ENCODE measurements at regions not wholly inside any gene's neighbourhood (a gene's known extent, or its start where the extent isn't known, plus 50 kb on each side); places are given as distances from the start of the nearest gene placed in this dataset.

GRCh38 chr11:103530257-103530656 lies 421.0 kb downstream of the DYNC2H1 start:
- no peak for DNase-seq

- DNase-seq: no peak
Observed at GRCh38 chr11:103532133-103532788, 423.0 kb downstream of the DYNC2H1 start.

- no peak for DNase-seq
Observed at GRCh38 chr11:103534191-103534590, 425.0 kb downstream of the DYNC2H1 start.

GRCh38 chr11:103534959-103535358 lies 425.7 kb downstream of the DYNC2H1 start:
- DNase-seq: no peak

- DNase-seq: no peak
Observed at GRCh38 chr11:103536335-103536722, 427.1 kb downstream of the DYNC2H1 start.

GRCh38 chr11:103537904-103538502 lies 428.8 kb downstream of the DYNC2H1 start:
- no peak for DNase-seq

GRCh38 chr11:103539166-103539565 lies 429.9 kb downstream of the DYNC2H1 start:
- DNase-seq: no peak

- no peak for DNase-seq
Observed at GRCh38 chr11:103541186-103541795, 432.1 kb downstream of the DYNC2H1 start.

- no peak for DNase-seq
Observed at GRCh38 chr11:103542851-103543250, 433.6 kb downstream of the DYNC2H1 start.

GRCh38 chr11:103543456-103543855 lies 434.2 kb downstream of the DYNC2H1 start:
- DNase-seq: no peak

- DNase-seq: no peak
Observed at GRCh38 chr11:103544874-103545273, 435.6 kb downstream of the DYNC2H1 start.

- DNase-seq: no peak
Observed at GRCh38 chr11:103545551-103545950, 436.3 kb downstream of the DYNC2H1 start.

GRCh38 chr11:103546236-103546635 lies 437.0 kb downstream of the DYNC2H1 start:
- DNase-seq: no peak

GRCh38 chr11:103547024-103547423 lies 437.8 kb downstream of the DYNC2H1 start:
- DNase-seq: no peak

- DNase-seq: no peak
Observed at GRCh38 chr11:103547691-103548090, 438.5 kb downstream of the DYNC2H1 start.

- DNase-seq: no peak
Observed at GRCh38 chr11:103548838-103549237, 439.6 kb downstream of the DYNC2H1 start.

GRCh38 chr11:103550811-103551210 lies 441.6 kb downstream of the DYNC2H1 start:
- no peak for DNase-seq

GRCh38 chr11:103552086-103552485 lies 442.9 kb downstream of the DYNC2H1 start:
- no peak for DNase-seq

- no peak for DNase-seq
Observed at GRCh38 chr11:103556171-103556570, 446.9 kb downstream of the DYNC2H1 start.

GRCh38 chr11:103566116-103566515 lies 456.9 kb downstream of the DYNC2H1 start:
- no peak for DNase-seq

GRCh38 chr11:103581760-103582159 lies 454.7 kb upstream of the DDI1 start:
- DNase-seq: no peak

- DNase-seq: no peak
Observed at GRCh38 chr11:103582351-103582909, 454.0 kb upstream of the DDI1 start.

GRCh38 chr11:103584021-103584420 lies 452.4 kb upstream of the DDI1 start:
- DNase-seq: no peak

GRCh38 chr11:103584720-103585119 lies 451.7 kb upstream of the DDI1 start:
- no peak for DNase-seq
